Neuronal stem cell (in vitro differentiated cells): ENCODE measurements at regions not wholly inside any gene's neighbourhood (a gene's known extent, or its start where the extent isn't known, plus 50 kb on each side); places are given as distances from the start of the nearest gene placed in this dataset.
A peak's percentile ranks its signal among the peaks of the same experiment; 100 is the strongest.

Experiments used
- DNase-seq: peaks from one replicate; pipeline ENCODE4 v3.0.0-alpha.2; 2013; ENCODE audit warnings: low spot score
- H2AFZ ChIP-seq: one replicate; pipeline ENCODE4 v1.6.1; 2013; ENCODE audit warnings: mild to moderate bottlenecking, low read length, inconsistent platforms
- H2AK5ac ChIP-seq: 2 replicates; pipeline ENCODE4 v1.6.1; 2013; ENCODE audit warnings: low read depth, mild to moderate bottlenecking, inconsistent platforms, low read length, moderate library complexity, mixed read lengths
- H2BK120ac ChIP-seq: 2 replicates; pipeline ENCODE4 v1.6.1; 2013; ENCODE audit warnings: low read depth, mild to moderate bottlenecking, inconsistent platforms, low read length, moderate library complexity, mixed read lengths
- H2BK12ac ChIP-seq: one replicate; pipeline ENCODE4 v1.6.1; 2013; ENCODE audit warnings: low read length, inconsistent platforms
- H2BK15ac ChIP-seq: 2 replicates; pipeline ENCODE4 v1.6.1; 2013; ENCODE audit warnings: mild to moderate bottlenecking, low read length, inconsistent platforms, mixed read lengths
- H2BK5ac ChIP-seq: one replicate; pipeline ENCODE4 v1.6.1; 2013; ENCODE audit warnings: inconsistent platforms, mild to moderate bottlenecking, low read length, moderate library complexity
- H3K14ac ChIP-seq: one replicate; pipeline ENCODE4 v1.6.1; 2013; ENCODE audit warnings: low read length, inconsistent platforms
- H3K18ac ChIP-seq: 2 replicates; pipeline ENCODE4 v1.6.1; 2013; ENCODE audit warnings: low read length, inconsistent platforms
- H3K23ac ChIP-seq: 2 replicates; pipeline ENCODE4 v1.6.1; 2013; ENCODE audit warnings: low read depth, mild to moderate bottlenecking, mixed read lengths, low read length, inconsistent platforms; ENCODE audit not compliant: poor library complexity
- H3K27ac ChIP-seq: replicated peaks from 3 replicates; pipeline ENCODE4 v1.5.1; 2013; ENCODE audit warnings: low read length, inconsistent platforms
- H3K27me3 ChIP-seq, 3 experiments: 2 replicates each; pipeline ENCODE4 v1.6.1; 2013; ENCODE audit warnings: low read length in 3 of 3, mild to moderate bottlenecking in 2 of 3, inconsistent platforms in 1 of 3, low read depth in 1 of 3, mixed read lengths in 1 of 3, moderate library complexity in 1 of 3; ENCODE audit not compliant: control insufficient read depth in 3 of 3, insufficient read depth in 3 of 3
- H3K36me3 ChIP-seq, 2 donors: replicated peaks in 1 of 2; 2 replicates each; pipeline ENCODE4 v1.6.1; 2013; ENCODE audit warnings: low read length in 2 of 2; ENCODE audit not compliant: control insufficient read depth in 2 of 2, insufficient read depth in 2 of 2
- H3K4ac ChIP-seq: 2 replicates; pipeline ENCODE4 v1.6.1; 2013; ENCODE audit warnings: inconsistent platforms, mild to moderate bottlenecking, low read length, moderate library complexity
- H3K4me1 ChIP-seq, 2 donors: 1 replicate in 1 of 2; 2 replicates in 1 of 2; pipeline ENCODE4 v1.6.1; 2013; ENCODE audit warnings: low read length in 2 of 2, low read depth in 1 of 2; ENCODE audit not compliant: control insufficient read depth in 2 of 2, insufficient read depth in 1 of 2
- H3K4me2 ChIP-seq: one replicate; pipeline ENCODE4 v1.6.1; 2013; ENCODE audit warnings: mild to moderate bottlenecking, low read length, inconsistent platforms; ENCODE audit not compliant: insufficient read depth, poor library complexity, severe bottlenecking
- H3K4me3 ChIP-seq, 2 donors: 2 replicates each; pipeline ENCODE4 v1.5.1; 2013; ENCODE audit warnings: low read length in 2 of 2, mild to moderate bottlenecking in 2 of 2, inconsistent platforms in 1 of 2, moderate library complexity in 1 of 2
- H3K79me1 ChIP-seq: one replicate; pipeline ENCODE4 v1.6.1; 2013; ENCODE audit warnings: low read depth, mild to moderate bottlenecking, inconsistent platforms, low read length, moderate library complexity
- H3K9ac ChIP-seq: one replicate; pipeline ENCODE4 v1.6.1; 2013; ENCODE audit warnings: mild to moderate bottlenecking, low read depth, low read length, inconsistent platforms; ENCODE audit not compliant: poor library complexity
- H3K9me3 ChIP-seq, 2 donors: replicated peaks in 1 of 2; 2 replicates each; pipeline versions ENCODE3 to v1.6.1; 2013; ENCODE audit warnings: low read length in 2 of 2, mild to moderate bottlenecking in 2 of 2, inconsistent platforms in 1 of 2, low read depth in 1 of 2, mixed read lengths in 1 of 2, moderate library complexity in 1 of 2; ENCODE audit not compliant: control insufficient read depth in 2 of 2, insufficient read depth in 1 of 2
- H4K8ac ChIP-seq: one replicate; pipeline ENCODE4 v1.6.1; 2013; ENCODE audit warnings: low read depth, mild to moderate bottlenecking, inconsistent platforms, low read length, moderate library complexity
- H4K91ac ChIP-seq: one replicate; pipeline ENCODE4 v1.6.1; 2013; ENCODE audit warnings: low read length, low read depth, mild to moderate bottlenecking, inconsistent platforms; ENCODE audit not compliant: poor library complexity
- WGBS, 2 donors: extraction: QIAGEN DNeasy Blood & Tissue Kit; methylation state at CpG; one replicate each; pipeline ENCODE4 v1.1.7; 2013; ENCODE audit warnings: missing lambda C conversion rate in 2 of 2, mixed read lengths in 1 of 2; ENCODE audit not compliant: insufficient read length in 2 of 2, insufficient replicate concordance in 1 of 2; ENCODE audit errors: extremely low coverage in 2 of 2; 5-methylcytosine and 5-hydroxymethylcytosine counted together

DNA sequence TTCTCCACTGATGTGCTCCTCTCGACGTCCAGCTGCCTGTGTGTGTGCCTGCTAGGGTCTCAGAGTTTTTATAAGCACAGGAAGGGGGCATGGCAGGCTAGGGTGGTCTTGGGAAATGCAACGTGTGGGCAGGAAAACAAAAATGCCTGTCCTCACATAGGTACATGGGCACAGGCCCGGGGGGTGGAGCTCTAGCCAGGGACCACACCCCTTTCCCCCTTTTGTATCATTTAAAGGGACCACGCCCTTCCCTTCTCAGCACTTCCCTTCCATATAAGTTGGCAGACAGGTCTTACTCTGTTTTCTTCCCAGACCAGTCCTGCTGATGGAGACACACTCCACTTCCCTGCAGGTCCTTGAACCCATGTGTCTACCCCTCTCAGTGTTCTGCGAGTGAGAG is 645.0 kb downstream of the CBLN2 start:
- Histone ChIP-seq H3K79me1 (no peaks in the 10 kb centered on the region), H3K14ac (no peak overlapping the region), H2BK5ac (no peak overlapping the region), H3K9ac (no peak overlapping the region), H3K4me3 (no peak overlapping the region), H3K27me3 (no peaks in the 10 kb centered on the region), H2BK120ac (no peak overlapping the region), H3K4me2 (no peak overlapping the region), H3K36me3 (no peaks in the 10 kb centered on the region), H4K8ac (no peak overlapping the region), H3K4ac (no peak overlapping the region), H2BK15ac (no peak overlapping the region), H3K27ac (no peak overlapping the region), H3K23ac (no peak overlapping the region), H4K91ac (no peak overlapping the region), H3K4me1 (no peaks in the 10 kb centered on the region), H2AK5ac (no peak overlapping the region), H2BK12ac (no peak overlapping the region), H3K18ac (no peak overlapping the region), H2AFZ (no peak overlapping the region), H3K9me3 (no peaks in the 10 kb centered on the region)
- no CpG with 5 or more reads among the region's 6 CpGs for WGBS, 2 donors
- no peak for DNase-seq

DNA sequence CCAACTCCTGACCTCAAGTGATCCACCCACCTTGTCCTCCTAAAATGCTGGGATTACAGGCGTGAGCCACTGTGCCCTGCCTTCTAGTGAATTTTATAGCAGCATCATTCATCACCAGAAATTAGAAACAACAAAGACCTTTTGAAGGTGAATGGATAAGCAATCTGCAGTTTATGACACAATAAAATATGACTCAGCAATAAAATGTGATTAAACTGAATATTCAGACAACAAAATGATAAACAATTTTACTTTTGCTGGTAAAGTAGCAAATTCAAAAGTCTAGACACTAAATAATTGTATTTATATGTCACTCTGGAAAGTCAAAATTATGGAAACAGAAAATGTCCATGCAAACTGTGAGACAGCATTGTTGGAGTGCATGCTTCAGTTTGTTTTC is 656.6 kb downstream of the CBLN2 start:
- no peak overlapping the region for H3K23ac ChIP-seq
- no peak overlapping the region for H2AFZ ChIP-seq
- H4K91ac ChIP-seq = no peak overlapping the region
- H3K4ac ChIP-seq = no peak overlapping the region
- no peak overlapping the region for H2BK12ac ChIP-seq
- no peak overlapping the region for H2BK120ac ChIP-seq
- H2AK5ac ChIP-seq = no peak overlapping the region
- H2BK15ac ChIP-seq = no peak overlapping the region
- no peaks in the 10 kb centered on the region for H3K79me1 ChIP-seq
- no peaks in the 10 kb centered on the region for H3K36me3 ChIP-seq
- no peak overlapping the region for H3K18ac ChIP-seq
- H2BK5ac ChIP-seq = no peak overlapping the region
- peaks cover 0 to 3% of the 10 kb centered on the region in 2 donors for H3K9me3 ChIP-seq
- H3K27me3 ChIP-seq = no peaks in the 10 kb centered on the region
- no peak overlapping the region for H3K14ac ChIP-seq
- H3K9ac ChIP-seq = no peak overlapping the region
- no peak for DNase-seq
- no peaks in the 10 kb centered on the region for H3K4me1 ChIP-seq
- no peak overlapping the region for H3K4me3 ChIP-seq
- no CpG with 5 or more reads among the region's 1 CpG for WGBS, 2 donors
- no peak overlapping the region for H4K8ac ChIP-seq
- H3K4me2 ChIP-seq = no peak overlapping the region
- H3K27ac ChIP-seq = no peak overlapping the region

DNA sequence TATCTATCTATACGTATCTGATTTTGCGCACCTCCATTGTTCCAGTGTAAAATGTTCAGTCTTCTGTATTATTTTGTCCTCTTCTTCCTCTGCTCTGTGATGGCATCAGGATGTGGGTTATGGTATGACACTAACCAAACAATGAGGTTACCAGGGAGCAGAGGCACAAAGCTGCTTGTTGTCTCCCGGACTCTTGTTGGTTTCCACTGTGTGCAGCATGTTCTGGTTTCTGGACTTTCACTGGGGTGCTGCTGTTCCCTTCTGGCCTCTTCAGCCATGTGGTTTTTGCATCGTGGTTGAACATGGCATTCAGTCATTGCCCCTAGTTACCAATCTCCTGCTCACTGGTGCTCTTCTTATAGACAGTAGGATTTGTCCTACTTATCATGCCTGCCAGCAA is 665.9 kb downstream of the CBLN2 start:
- H2BK15ac ChIP-seq = no peak overlapping the region
- no peak overlapping the region for H2AK5ac ChIP-seq
- H3K79me1 ChIP-seq = no peaks in the 10 kb centered on the region
- no CpG with 5 or more reads among the region's 4 CpGs for WGBS, 2 donors
- no peak overlapping the region for H3K18ac ChIP-seq
- H4K91ac ChIP-seq = no peak overlapping the region
- H3K23ac ChIP-seq = peak overlapping the region; percentile 80
- no peak overlapping the region for H3K4me2 ChIP-seq
- H3K27ac ChIP-seq = no peak overlapping the region
- H2AFZ ChIP-seq = no peak overlapping the region
- H4K8ac ChIP-seq = no peak overlapping the region
- no peak overlapping the region for H3K4me3 ChIP-seq
- no peaks in the 10 kb centered on the region for H3K4me1 ChIP-seq
- no peak overlapping the region for H2BK12ac ChIP-seq
- H3K27me3 ChIP-seq = no peaks in the 10 kb centered on the region
- no peak overlapping the region for H3K4ac ChIP-seq
- H2BK120ac ChIP-seq = no peak overlapping the region
- DNase-seq = no peak
- H2BK5ac ChIP-seq = no peak overlapping the region
- no peak overlapping the region for H3K9ac ChIP-seq
- H3K9me3 ChIP-seq = no peaks in the 10 kb centered on the region
- no peak overlapping the region for H3K14ac ChIP-seq
- H3K36me3 ChIP-seq = no peaks in the 10 kb centered on the region

DNA sequence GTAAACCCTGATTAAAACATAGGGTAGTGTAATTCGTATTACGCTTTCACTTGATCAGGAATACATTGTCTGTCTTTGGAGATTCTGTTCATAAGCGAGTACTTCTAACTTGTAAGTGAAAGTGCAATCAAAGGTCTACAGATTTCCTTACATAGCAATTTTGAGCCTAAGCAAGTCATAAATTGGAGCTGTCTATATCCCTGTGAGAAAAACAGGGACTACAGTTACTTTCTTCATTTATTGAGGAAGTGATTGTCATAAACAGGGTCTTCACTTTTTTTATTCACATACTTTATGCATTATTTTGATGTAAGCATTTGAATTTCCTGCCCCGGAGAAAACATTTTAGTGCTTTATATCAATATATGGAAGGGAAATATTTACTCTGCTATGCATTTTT is 670.4 kb downstream of the CBLN2 start:
- H3K23ac ChIP-seq = no peak overlapping the region
- H3K4me2 ChIP-seq = no peak overlapping the region
- H2BK5ac ChIP-seq = no peak overlapping the region
- no peak overlapping the region for H3K4me3 ChIP-seq
- WGBS, 2 donors = no CpG with 5 or more reads among the region's 4 CpGs
- no peak overlapping the region for H3K4ac ChIP-seq
- H2BK120ac ChIP-seq = no peak overlapping the region
- no peak overlapping the region for H2BK15ac ChIP-seq
- H3K4me1 ChIP-seq = peaks cover 0 to 2% of the 10 kb centered on the region in 2 donors
- H3K79me1 ChIP-seq = no peaks in the 10 kb centered on the region
- no peak overlapping the region for H3K27ac ChIP-seq
- no peak overlapping the region for H3K14ac ChIP-seq
- H3K9ac ChIP-seq = no peak overlapping the region
- H3K18ac ChIP-seq = no peak overlapping the region
- no peak overlapping the region for H4K91ac ChIP-seq
- no peaks in the 10 kb centered on the region for H3K36me3 ChIP-seq
- H3K9me3 ChIP-seq = no peaks in the 10 kb centered on the region
- no peaks in the 10 kb centered on the region for H3K27me3 ChIP-seq
- no peak overlapping the region for H2AK5ac ChIP-seq
- H4K8ac ChIP-seq = no peak overlapping the region
- H2AFZ ChIP-seq = no peak overlapping the region
- no peak for DNase-seq
- H2BK12ac ChIP-seq = no peak overlapping the region
